A172 (cell line): ENCODE measurements at regions not wholly inside any gene's neighbourhood (a gene's known extent, or its start where the extent isn't known, plus 50 kb on each side); places are given as distances from the start of the nearest gene placed in this dataset.
"Not testable (repeated sequence)": the region's sequence is repeated elsewhere in the genome, so short reads cannot be mapped to it uniquely, and the experiment has no call there.

Experiments
- DNase-seq: peaks from one replicate; pipeline ENCODE4 v3.0.0-alpha.2; 2015; ENCODE audit warnings: low spot score

GRCh38 chr15:38961456-38961855, 396.8 kb upstream of the RASGRP1 start:
- DNase-seq, result no peak

GRCh38 chr15:38961931-38962330, 397.3 kb upstream of the RASGRP1 start:
- DNase-seq, result no peak

- DNase-seq, result no peak
Measured at GRCh38 chr15:38972831-38973230, 408.2 kb upstream of the RASGRP1 start.

- no peak for DNase-seq
Measured at GRCh38 chr15:38975282-38975990, 410.8 kb upstream of the RASGRP1 start.

- DNase-seq, result peak; percentile 41
Measured at GRCh38 chr15:38991126-38991525, 426.5 kb upstream of the RASGRP1 start.

GRCh38 chr15:38991701-38992100, 427.1 kb upstream of the RASGRP1 start:
- DNase-seq, result no peak

GRCh38 chr15:38992506-38992905, 427.9 kb upstream of the RASGRP1 start:
- no peak for DNase-seq

- DNase-seq, result no peak
Measured at GRCh38 chr15:38992930-38993329, 428.3 kb upstream of the RASGRP1 start.

- DNase-seq, result no peak
Measured at GRCh38 chr15:38994310-38994709, 429.7 kb upstream of the RASGRP1 start.

- DNase-seq, result peak; percentile 87
Measured at GRCh38 chr15:38996111-38996631, 431.6 kb upstream of the RASGRP1 start.

GRCh38 chr15:38997841-38998240, 433.2 kb upstream of the RASGRP1 start:
- DNase-seq, result no peak

- DNase-seq, result no peak
Measured at GRCh38 chr15:39000008-39000734, 435.6 kb upstream of the RASGRP1 start.

GRCh38 chr15:39009740-39010139, 445.1 kb upstream of the RASGRP1 start:
- no peak for DNase-seq

- not testable (repeated sequence) for DNase-seq
Measured at GRCh38 chr15:39011066-39011465, 446.5 kb upstream of the RASGRP1 start.

- no peak for DNase-seq
Measured at GRCh38 chr15:39013262-39013661, 448.6 kb upstream of the RASGRP1 start.

GRCh38 chr15:39014682-39015081, 450.1 kb upstream of the RASGRP1 start:
- no peak for DNase-seq

GRCh38 chr15:39016706-39017105, 452.1 kb upstream of the RASGRP1 start:
- peak; percentile 89 for DNase-seq

- no peak for DNase-seq
Measured at GRCh38 chr15:39018966-39019365, 454.4 kb upstream of the RASGRP1 start.

- DNase-seq, result no peak
Measured at GRCh38 chr15:39021341-39021740, 456.7 kb upstream of the RASGRP1 start.

- no peak for DNase-seq
Measured at GRCh38 chr15:39022532-39023305, 458.1 kb upstream of the RASGRP1 start.

- no peak for DNase-seq
Measured at GRCh38 chr15:39025321-39025720, 460.7 kb upstream of the RASGRP1 start.

- DNase-seq, result no peak
Measured at GRCh38 chr15:39025881-39026280, 461.3 kb upstream of the RASGRP1 start.
